ENCODE measurements at regions not wholly inside any gene's neighbourhood (a gene's known extent, or its start where the extent isn't known, plus 50 kb on each side); places are given as distances from the start of the nearest gene placed in this dataset.
"Not testable (repeated sequence)": the region's sequence is repeated elsewhere in the genome, so short reads cannot be mapped to it uniquely, and the experiment has no call there.

DNA sequence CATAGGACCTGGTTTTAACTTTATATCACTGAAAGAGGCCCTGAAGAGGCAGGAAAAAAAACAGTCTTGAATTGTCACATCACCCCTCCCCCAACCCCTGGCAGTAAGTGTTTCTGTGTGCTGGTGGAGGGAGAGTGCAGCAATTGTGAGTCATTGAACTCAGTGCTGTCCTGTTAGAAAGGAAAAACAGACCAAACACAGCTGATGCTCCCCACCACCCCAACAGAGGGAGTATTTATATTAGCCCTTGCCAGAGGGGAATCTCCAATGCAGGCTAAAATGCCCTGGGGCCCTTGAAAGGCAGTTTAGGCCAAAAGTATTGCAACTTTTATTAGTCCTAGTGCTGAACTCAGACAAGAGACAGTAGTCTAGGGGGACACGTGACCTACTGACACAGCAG, 197.8 kb upstream of the AGTR2 start:
- no peak for DNase-seq

DNA sequence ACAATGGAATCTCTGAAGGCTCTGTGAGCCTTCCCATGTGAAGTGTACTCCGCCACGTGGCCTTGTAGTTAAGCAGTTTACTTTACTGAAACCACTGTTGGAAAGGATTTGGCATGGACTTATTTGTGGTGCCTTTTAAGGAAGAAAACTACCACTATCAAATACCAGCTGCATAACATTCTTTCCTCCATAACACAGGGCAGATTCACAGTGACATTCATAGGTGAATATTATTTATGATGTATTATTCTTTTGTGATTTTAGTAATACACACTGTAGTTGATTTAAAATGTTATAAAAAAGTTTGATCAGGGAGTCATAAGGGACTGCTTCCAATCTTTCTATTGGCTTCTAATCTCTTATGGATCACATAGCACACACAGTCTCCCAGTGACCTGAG, 192.5 kb upstream of the AGTR2 start:
- no peak for DNase-seq

- not testable (repeated sequence) for DNase-seq
These were observed 187.4 kb upstream of the AGTR2 start for GRCh38 chrX:115983148-115983547.

- DNase-seq, result not testable (repeated sequence)
These were observed 183.1 kb upstream of the AGTR2 start for GRCh38 chrX:115987464-115987863.

DNA sequence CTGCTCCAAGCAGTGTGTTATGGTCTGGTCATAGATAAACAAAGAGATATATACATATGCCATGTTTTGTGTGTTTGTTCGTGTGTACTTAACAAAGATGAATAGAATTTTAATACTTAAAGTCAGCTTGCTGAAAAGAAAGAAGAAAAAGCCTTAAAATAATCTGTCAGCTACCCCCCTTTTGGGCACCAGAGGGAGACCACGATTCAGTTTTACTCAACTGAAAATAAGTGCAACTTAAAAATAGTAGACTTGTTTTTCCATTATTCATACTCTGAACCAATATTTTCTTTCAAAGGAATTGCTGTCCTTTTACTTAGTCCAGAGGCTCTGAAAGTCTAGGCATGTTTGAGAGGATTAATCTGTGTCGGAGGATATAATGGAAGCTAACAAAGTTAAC, 181.7 kb upstream of the AGTR2 start:
- DNase-seq, result peak; percentile 0

DNA sequence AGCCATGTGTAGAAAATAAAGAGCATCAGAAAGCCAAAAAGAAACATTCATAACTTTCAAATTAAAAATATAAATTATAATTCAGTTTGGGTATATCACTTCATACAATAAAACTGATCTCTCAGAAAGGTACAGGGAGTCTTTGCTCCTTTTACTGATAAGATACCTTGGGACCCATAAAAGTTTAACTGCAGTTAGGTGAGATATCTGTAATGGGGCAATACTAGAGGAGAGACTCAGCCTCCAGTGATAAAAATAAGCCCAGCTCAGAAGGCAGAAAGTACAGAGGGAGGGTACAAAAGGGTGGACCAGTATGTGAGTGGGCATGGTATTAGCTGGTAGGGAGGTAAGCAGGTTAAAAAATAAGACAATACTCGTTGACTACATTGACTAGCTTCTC, 180.9 kb upstream of the AGTR2 start:
- no peak for DNase-seq

DNA sequence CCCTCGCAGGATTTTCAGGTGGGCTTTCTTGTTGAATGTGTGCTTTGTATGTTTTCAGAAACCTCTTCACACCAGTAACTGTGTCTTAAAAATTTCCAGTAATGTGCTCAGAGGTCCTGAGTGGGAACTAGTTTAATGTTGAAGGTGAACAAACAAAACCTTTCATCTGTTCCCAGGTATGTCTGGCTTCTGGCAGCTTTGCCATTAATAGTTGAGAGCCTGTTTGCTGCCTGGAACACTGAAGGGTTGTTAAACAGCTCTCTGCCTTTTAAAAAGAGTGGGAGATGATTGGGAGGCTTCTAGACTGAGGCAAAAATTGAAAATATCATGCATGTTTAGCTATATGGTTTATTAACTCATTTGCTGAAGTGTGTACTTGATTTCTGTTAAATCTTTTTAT, 161.2 kb upstream of the AGTR2 start:
- DNase-seq, result no peak

DNA sequence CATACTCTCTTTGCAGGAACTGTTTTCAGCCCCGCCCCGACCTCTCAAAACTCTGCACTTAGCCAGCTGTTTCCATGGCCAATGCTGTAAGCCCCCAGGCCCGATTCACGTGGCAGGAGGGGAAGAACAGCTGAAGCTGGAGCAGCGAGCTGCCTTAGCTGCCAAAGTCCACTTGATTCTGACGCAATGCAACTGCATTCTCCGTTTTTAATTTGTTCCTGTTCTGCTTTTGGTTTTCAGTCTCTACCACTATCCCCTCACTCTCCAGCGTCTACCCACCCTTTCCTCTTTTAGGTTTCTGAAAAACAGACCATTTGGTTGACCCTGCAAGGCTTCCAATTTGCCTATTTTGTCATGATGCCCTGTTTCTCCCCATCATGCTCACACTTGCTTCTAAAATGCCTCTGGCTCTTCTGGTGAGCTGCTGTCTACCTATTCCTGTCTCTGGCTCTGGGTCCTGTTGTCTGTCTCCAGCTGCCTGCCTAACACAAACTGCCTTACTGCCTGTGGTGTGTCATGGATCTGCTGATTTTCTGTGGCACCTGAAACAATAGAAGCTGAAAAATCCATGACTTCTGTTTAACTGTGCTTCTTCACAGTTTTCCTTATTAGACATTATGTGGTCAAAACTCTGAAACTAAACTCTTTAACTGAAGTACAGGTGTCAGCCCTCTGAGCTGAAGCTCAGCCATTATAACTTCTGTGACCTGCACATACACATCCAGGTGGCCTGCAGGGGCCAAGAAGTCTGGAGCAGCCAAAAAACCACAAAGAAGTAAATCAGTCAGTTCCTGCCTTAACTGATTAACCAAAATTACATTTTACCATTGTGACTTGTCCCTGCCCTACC, 160.5 kb upstream of the AGTR2 start:
- DNase-seq, result no peak

DNA sequence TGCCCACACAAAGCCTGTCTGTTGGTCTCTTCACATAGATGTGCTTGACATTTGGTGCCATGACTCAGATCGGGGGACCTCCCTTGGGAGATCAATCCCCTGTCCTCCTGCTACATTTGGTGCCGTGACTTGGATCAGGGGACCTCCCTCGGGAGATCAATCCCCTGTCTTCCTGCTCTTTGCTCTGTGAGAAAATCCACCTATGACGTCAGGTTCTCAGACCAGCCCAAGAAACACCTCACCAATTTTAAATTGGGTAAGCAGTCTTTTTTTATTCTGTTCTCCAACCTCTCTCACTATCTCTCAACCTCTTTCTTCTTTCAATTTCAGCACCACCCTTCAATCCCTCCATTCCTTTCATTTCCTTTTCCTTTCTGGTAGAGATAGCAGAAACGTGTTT, 159.6 kb upstream of the AGTR2 start:
- DNase-seq, result no peak

DNA sequence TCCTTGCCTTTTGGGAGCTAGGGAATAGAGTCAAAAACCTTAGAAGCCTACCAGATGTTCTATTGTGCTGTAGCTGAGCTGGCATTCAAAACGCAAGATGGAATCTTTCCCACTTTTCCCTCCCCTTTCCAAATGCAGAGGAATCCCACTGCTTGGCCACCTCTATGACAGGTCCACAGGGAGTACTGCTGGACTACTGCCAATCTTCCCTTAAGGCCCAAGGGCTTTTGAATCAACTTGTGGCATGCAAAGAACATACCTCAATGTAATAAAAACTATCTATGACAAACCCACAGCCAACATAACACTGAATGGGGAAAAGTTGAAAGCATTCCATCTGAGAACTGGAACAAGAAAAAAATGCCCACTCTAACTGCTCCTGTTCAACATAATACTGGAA, 139.2 kb upstream of the AGTR2 start:
- DNase-seq, result no peak
